Endodermal cell (in vitro differentiated cells): ENCODE measurements at regions not wholly inside any gene's neighbourhood (a gene's known extent, or its start where the extent isn't known, plus 50 kb on each side); places are given as distances from the start of the nearest gene placed in this dataset.

Experiments used
- DNase-seq: peaks from one replicate; pipeline ENCODE4 v3.0.0-alpha.2; 2017
- H3K27ac ChIP-seq: 2 replicates; pipeline ENCODE4 v1.5.1; 2013; ENCODE audit warnings: mild to moderate bottlenecking, low read depth, low read length, moderate library complexity
- H3K27me3 ChIP-seq: 2 replicates; pipeline ENCODE4 v1.6.1; 2013; ENCODE audit warnings: mild to moderate bottlenecking, low read length, moderate library complexity; ENCODE audit not compliant: insufficient read depth, control insufficient read depth, poor library complexity, severe bottlenecking
- H3K36me3 ChIP-seq: 2 replicates; pipeline ENCODE4 v1.7.0; 2013; ENCODE audit warnings: mild to moderate bottlenecking, low read length, moderate library complexity; ENCODE audit not compliant: control insufficient read depth, insufficient read depth
- H3K4me1 ChIP-seq: one replicate; pipeline ENCODE4 v1.7.0; 2013; ENCODE audit warnings: low read length; ENCODE audit not compliant: control insufficient read depth, insufficient read depth
- H3K4me3 ChIP-seq: 2 replicates; pipeline ENCODE4 v1.5.1; 2013; ENCODE audit warnings: mild to moderate bottlenecking, low read length, moderate library complexity
- H3K9ac ChIP-seq: 2 replicates; pipeline ENCODE4 v1.6.1; 2013; ENCODE audit warnings: mild to moderate bottlenecking, low read length, moderate library complexity; ENCODE audit not compliant: poor library complexity, severe bottlenecking; ENCODE audit errors: extremely low read depth
- H3K9me3 ChIP-seq: 2 replicates; pipeline ENCODE4 v1.6.1; 2013; ENCODE audit warnings: mild to moderate bottlenecking, low read length, moderate library complexity; ENCODE audit not compliant: control insufficient read depth
- H3K27ac Mint-ChIP-seq: 2 replicates; pipeline ENCODE4 v1.8.0; 2020; ENCODE audit warnings: mixed read lengths
- H3K27me3 Mint-ChIP-seq: 2 replicates; pipeline ENCODE4 v1.8.0; 2021; ENCODE audit warnings: mild to moderate bottlenecking, mixed read lengths; ENCODE audit not compliant: insufficient read depth
- H3K36me3 Mint-ChIP-seq: 2 replicates; pipeline ENCODE4 v1.8.0; 2020; ENCODE audit warnings: low read depth, mixed read lengths
- H3K4me1 Mint-ChIP-seq: 2 replicates; pipeline ENCODE4 v1.8.0; 2020; ENCODE audit warnings: mixed read lengths
- H3K4me3 Mint-ChIP-seq: 2 replicates; pipeline ENCODE4 v1.8.0; 2020; ENCODE audit warnings: mild to moderate bottlenecking, moderate library complexity, mixed read lengths
- H3K9me3 Mint-ChIP-seq: 2 replicates; pipeline ENCODE4 v1.8.0; 2020; ENCODE audit warnings: mild to moderate bottlenecking, mixed read lengths
- CTCF ChIP-seq: fragments of 200-600 bp; sonication (generic); conservative IDR thresholded peaks from 2 replicates; pipeline ENCODE4 v1.5.0; 2021; ENCODE audit warnings: antibody characterized with exemption, mild to moderate bottlenecking
- WGBS, 2 experiments: methylation state at CpG; one replicate each; pipeline versions ENCODE4 v1.1.5 to v1.1.7; 2013; ENCODE audit warnings: missing lambda C conversion rate in 2 of 2, mixed read lengths in 1 of 2; ENCODE audit not compliant: insufficient coverage in 1 of 2, insufficient read length in 1 of 2; 5-methylcytosine and 5-hydroxymethylcytosine counted together

GRCh38 chr6:28758818-28759235, 165.0 kb downstream of the TRIM27 start:
- TF ChIP-seq CTCF, result no peak
- Histone ChIP-seq H3K4me3 (no peak overlapping the region), H3K36me3 (no peaks in the 10 kb centered on the region), H3K9ac (no peak overlapping the region), H3K27me3 (peaks cover 12% of the 10 kb centered on the region), H3K27ac (no peak overlapping the region), H3K9me3 (no peaks in the 10 kb centered on the region), H3K4me1 (no peaks in the 10 kb centered on the region)
- peaks cover 23% of the 10 kb centered on the region for H3K36me3 Mint-ChIP-seq
- DNase-seq, result no peak
- H3K4me1 Mint-ChIP-seq, result no peaks in the 10 kb centered on the region
- peaks cover 1% of the 10 kb centered on the region for H3K9me3 Mint-ChIP-seq
- 86 to 87% methylated on average over 6 of the region's 6 CpGs for WGBS, 2 experiments
- no peak overlapping the region for H3K27ac Mint-ChIP-seq
- H3K27me3 Mint-ChIP-seq, result peaks cover 80% of the 10 kb centered on the region
- H3K4me3 Mint-ChIP-seq, result peak overlapping the region; percentile 64

GRCh38 chr6:28764014-28764723, 159.6 kb downstream of the TRIM27 start:
- peak; percentile 63 for DNase-seq
- no peaks in the 10 kb centered on the region for H3K36me3 ChIP-seq
- H3K9me3 ChIP-seq, result no peaks in the 10 kb centered on the region
- Mint-ChIP-seq H3K36me3 (peaks cover 10% of the 10 kb centered on the region), H3K9me3 (peaks cover 1% of the 10 kb centered on the region), H3K4me3 (peak overlapping the region; percentile 61), H3K4me1 (peaks cover 49% of the 10 kb centered on the region), H3K27ac (no peak overlapping the region), H3K27me3 (peaks cover 90% of the 10 kb centered on the region)
- H3K27me3 ChIP-seq, result peaks cover 50% of the 10 kb centered on the region
- peaks cover 20% of the 10 kb centered on the region for H3K4me1 ChIP-seq
- WGBS, 2 experiments, result 59 to 83% methylated on average over 17 to 27 of the region's 27 CpGs
- no peak for TF ChIP-seq CTCF
- H3K4me3 ChIP-seq, result peak overlapping the region; percentile 82
- no peak overlapping the region for H3K9ac ChIP-seq
- H3K27ac ChIP-seq, result no peak overlapping the region

- Histone ChIP-seq H3K27ac (no peak overlapping the region), H3K9ac (no peak overlapping the region), H3K9me3 (no peaks in the 10 kb centered on the region), H3K27me3 (peaks cover 54% of the 10 kb centered on the region), H3K4me1 (peaks cover 26% of the 10 kb centered on the region), H3K4me3 (peak overlapping the region; percentile 82), H3K36me3 (no peaks in the 10 kb centered on the region)
- H3K27ac Mint-ChIP-seq, result peak overlapping the region; percentile 94
- WGBS, 2 experiments, result 42 to 50% methylated on average over 8 to 15 of the region's 15 CpGs
- H3K4me3 Mint-ChIP-seq, result peak overlapping the region; percentile 61
- no peak for TF ChIP-seq CTCF
- peaks cover 9% of the 10 kb centered on the region for H3K36me3 Mint-ChIP-seq
- H3K9me3 Mint-ChIP-seq, result peaks cover 1% of the 10 kb centered on the region
- H3K4me1 Mint-ChIP-seq, result peaks cover 55% of the 10 kb centered on the region
- H3K27me3 Mint-ChIP-seq, result peaks cover 91% of the 10 kb centered on the region
- no peak for DNase-seq
Observed at GRCh38 chr6:28764761-28765282, 159.0 kb downstream of the TRIM27 start.
